SK-N-SH (cell line): ENCODE measurements at regions not wholly inside any gene's neighbourhood (a gene's known extent, or its start where the extent isn't known, plus 50 kb on each side); places are given as distances from the start of the nearest gene placed in this dataset.

Experiments
- CTCF ChIA-PET: fragments of 300-600, 350-600 bp; formaldehyde crosslinking; extraction: SDS; loops from one replicate; lab custom pipeline; 2021; lab: Yijun Ruan, JAX
- POLR2A ChIA-PET: fragments of 350-600 bp; sonication (Branson Sonifier 250); formaldehyde crosslinking; extraction: SDS; loops from one replicate; lab custom pipeline; 2020; ENCODE audit warnings: antibody characterized with exemption, inconsistent platforms; lab: Yijun Ruan, JAX
- DNase-seq: peaks from one replicate; pipeline ENCODE4 v3.0.0; 2012
- H2AFZ ChIP-seq: fragments of 200-600 bp; sonication (generic); 2 replicates; pipeline ENCODE4 v1.8.1; 2016; ENCODE audit warnings: antibody characterized with exemption, mild to moderate bottlenecking, low read depth
- H3F3A ChIP-seq: fragments of 200-600 bp; sonication (generic); replicated peaks from 2 replicates; pipeline ENCODE3; 2016; ENCODE audit warnings: antibody characterized with exemption, mild to moderate bottlenecking; ENCODE audit not compliant: insufficient read depth
- H3K27ac ChIP-seq, 2 experiments: fragments of 200-500 bp in 1 of 2; fragments of 200-600 bp in 1 of 2; sonication (Bioruptor generic) in 1 of 2; sonication (generic), shearing (Covaris generic) in 1 of 2; 2 replicates each; pipeline versions ENCODE4 v1.5.1 to v1.6.1; 2014 to 2016; ENCODE audit warnings: low read depth in 2 of 2, inconsistent platforms in 1 of 2, low read length in 1 of 2, mild to moderate bottlenecking in 1 of 2, mixed read lengths in 1 of 2
- H3K27me3 ChIP-seq: fragments of 200-600 bp; sonication (generic), shearing (Covaris generic); 2 replicates; pipeline ENCODE4 v1.6.1; 2016; ENCODE audit warnings: mixed run types; ENCODE audit not compliant: insufficient read depth
- H3K36me3 ChIP-seq, 2 experiments: fragments of 200-500 bp in 1 of 2; fragments of 200-600 bp in 1 of 2; sonication (Bioruptor generic) in 1 of 2; sonication (generic) in 1 of 2; replicated peaks in 1 of 2; 2 replicates each; pipeline versions ENCODE3 to v1.5.1; 2014 to 2016; ENCODE audit warnings: low read length in 1 of 2, mild to moderate bottlenecking in 1 of 2; ENCODE audit not compliant: insufficient read depth in 2 of 2, control insufficient read depth in 1 of 2
- H3K4me1 ChIP-seq, 2 experiments: fragments of 200-500 bp in 1 of 2; fragments of 200-600 bp in 1 of 2; sonication (Bioruptor generic) in 1 of 2; sonication (generic), shearing (Covaris generic) in 1 of 2; 2 replicates each; pipeline versions ENCODE4 v1.5.1 to v1.6.1; 2014 to 2016; ENCODE audit warnings: low read depth in 1 of 2, low read length in 1 of 2, mixed run types in 1 of 2; ENCODE audit not compliant: insufficient read depth in 2 of 2, control insufficient read depth in 1 of 2
- H3K4me2 ChIP-seq: fragments of 200-600 bp; sonication (generic), shearing (Covaris generic); 2 replicates; pipeline ENCODE4 v1.6.1; 2017; ENCODE audit warnings: mixed run types
- H3K4me3 ChIP-seq, 2 experiments: fragments of 200-500 bp in 1 of 2; fragments of 200-600 bp in 1 of 2; sonication (Bioruptor generic) in 1 of 2; sonication (generic), shearing (Covaris generic) in 1 of 2; 2 replicates each; pipeline versions ENCODE4 v1.5.1 to v1.8.1; 2014 to 2016; ENCODE audit warnings: low read depth in 2 of 2, inconsistent platforms in 1 of 2, low read length in 1 of 2, mild to moderate bottlenecking in 1 of 2, mixed read lengths in 1 of 2, moderate library complexity in 1 of 2
- H3K79me2 ChIP-seq: fragments of 200-600 bp; sonication (generic); 2 replicates; pipeline ENCODE4 v1.8.1; 2017; ENCODE audit warnings: mild to moderate bottlenecking; ENCODE audit not compliant: insufficient read depth
- H3K9ac ChIP-seq: fragments of 200-600 bp; sonication (generic); 2 replicates; pipeline ENCODE4 v1.6.1; 2017; ENCODE audit warnings: mixed run types
- H3K9me2 ChIP-seq: fragments of 200-600 bp; sonication (generic); 2 replicates; pipeline ENCODE4 v1.6.1; 2017; ENCODE audit warnings: mixed run types
- H3K9me3 ChIP-seq: fragments of 200-600 bp; sonication (generic); 2 replicates; pipeline ENCODE4 v1.6.1; 2017; ENCODE audit warnings: mixed run types, mild to moderate bottlenecking, moderate library complexity
- H4K20me1 ChIP-seq: fragments of 200-600 bp; sonication (generic); 2 replicates; pipeline ENCODE4 v1.6.1; 2017; ENCODE audit warnings: mild to moderate bottlenecking, mixed run types; ENCODE audit not compliant: insufficient read depth
- FOSL2 ChIP-seq: IDR thresholded peaks from 2 replicates; pipeline ENCODE4 v1.4.0; 2012; ENCODE audit warnings: low read depth, mild to moderate bottlenecking, moderate library complexity, borderline replicate concordance
- FOXM1 ChIP-seq: IDR thresholded peaks from 2 replicates; pipeline ENCODE4 v1.4.0; 2012; ENCODE audit warnings: low read depth, mild to moderate bottlenecking
- GABPA ChIP-seq: IDR thresholded peaks from 2 replicates; pipeline ENCODE4 v1.4.0; 2012; ENCODE audit warnings: low read depth, mild to moderate bottlenecking
- GATA2 ChIP-seq: sonication (generic); formaldehyde crosslinking; IDR thresholded peaks from 2 replicates; pipeline ENCODE4 v1.5.0; 2020; ENCODE audit warnings: mild to moderate bottlenecking, missing genetic modification reagents
- MXI1 ChIP-seq: IDR thresholded peaks from 2 replicates; pipeline ENCODE4 v1.6.1; 2012; ENCODE audit warnings: mild to moderate bottlenecking, low read depth, low read length, improper control_type of control experiment
- PBX3 ChIP-seq: IDR thresholded peaks from 2 replicates; pipeline ENCODE4; 2012
- POLR2AphosphoS5 ChIP-seq: IDR thresholded peaks from 2 replicates; pipeline ENCODE4 v1.6.1; 2012; ENCODE audit warnings: low read depth, low read length
- RAD21 ChIP-seq: IDR thresholded peaks from 2 replicates; pipeline ENCODE4 v1.6.1; 2012; ENCODE audit warnings: mild to moderate bottlenecking, low read length
- RXRA ChIP-seq: IDR thresholded peaks from 2 replicates; pipeline ENCODE4 v1.4.0; 2012; ENCODE audit warnings: low read depth, mild to moderate bottlenecking, borderline replicate concordance
- SMC3 ChIP-seq: IDR thresholded peaks from 2 replicates; pipeline ENCODE4 v1.6.1; 2012; ENCODE audit warnings: low read depth, low read length, improper control_type of control experiment
- TCF12 ChIP-seq: IDR thresholded peaks from 2 replicates; pipeline ENCODE4 v1.4.0; 2012
- TEAD4 ChIP-seq: IDR thresholded peaks from 2 replicates; pipeline ENCODE4 v1.4.0; 2012; ENCODE audit warnings: mild to moderate bottlenecking, borderline replicate concordance; ENCODE audit not compliant: insufficient read depth
- USF1 ChIP-seq: IDR thresholded peaks from 2 replicates; pipeline ENCODE4 v1.4.0; 2012; ENCODE audit warnings: low read depth, borderline replicate concordance
- YY1 ChIP-seq: IDR thresholded peaks from 2 replicates; pipeline ENCODE4 v1.4.0; 2012; ENCODE audit warnings: low read depth, mild to moderate bottlenecking
- WGBS: methylation state at CpG from one replicate; pipeline ENCODE4 v1.1.6; 2017; ENCODE audit warnings: low lambda C conversion rate; 5-methylcytosine and 5-hydroxymethylcytosine counted together
- TF ChIP-seq, protein P1 (sequence below): fragments of 200-600 bp; sonication (generic); IDR thresholded peaks from 2 replicates; pipeline ENCODE4 v1.6.1; 2017; ENCODE audit warnings: antibody characterized with exemption, mild to moderate bottlenecking, moderate library complexity
- TF ChIP-seq, protein P2 (sequence below): fragments of 150-350 bp; IDR thresholded peaks from 2 replicates; pipeline ENCODE4 v1.6.1; 2016; ENCODE audit warnings: mild to moderate bottlenecking, low read depth, low read length
- TF ChIP-seq, protein P3 (sequence below): IDR thresholded peaks from 2 replicates; pipeline ENCODE4 v1.4.0; 2012; ENCODE audit warnings: low read depth, borderline replicate concordance
- TF ChIP-seq, protein P4 (sequence below): IDR thresholded peaks from 2 replicates; pipeline ENCODE4 v1.6.1; 2012; ENCODE audit warnings: mild to moderate bottlenecking, low read depth, low read length, moderate library complexity

DNA sequence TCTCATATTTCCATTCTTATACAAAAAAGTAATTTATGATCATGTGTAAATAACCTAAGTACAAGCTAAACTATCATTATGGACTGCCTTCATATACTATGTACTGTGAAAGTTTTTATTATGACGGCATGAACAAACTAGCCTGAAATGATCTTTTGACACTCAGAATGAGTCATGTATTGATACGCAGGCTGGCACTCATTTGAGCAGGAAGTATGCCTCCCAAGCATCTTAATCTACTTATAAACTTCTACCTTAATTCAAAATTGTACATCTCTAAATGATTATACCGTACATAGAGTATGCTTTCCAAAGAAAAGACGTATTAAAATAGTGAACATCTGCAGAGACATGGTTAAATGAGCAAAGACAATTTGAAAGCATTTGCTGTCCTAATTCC, 207.1 kb upstream of the SPOPL start:
- POLR2A ChIA-PET = no interaction called here
- Histone ChIP-seq H3K36me3 (no peaks in the 10 kb centered on the region), H3K4me1 (no peaks in the 10 kb centered on the region; a peak in 1 of 4 replicates), H3F3A (no peaks in the 10 kb centered on the region), H3K9me3 (no peaks in the 10 kb centered on the region), H3K79me2 (no peaks in the 10 kb centered on the region), H3K4me2 (no peak overlapping the region), H4K20me1 (no peaks in the 10 kb centered on the region), H3K27ac (no peak overlapping the region; a peak in 1 of 4 replicates), H3K27me3 (no peaks in the 10 kb centered on the region), H3K9me2 (no peaks in the 10 kb centered on the region), H2AFZ (no peak overlapping the region), H3K9ac (no peak overlapping the region), H3K4me3 (no peak overlapping the region)
- no peak for DNase-seq
- WGBS = 44% methylated on average over 4 of the region's 4 CpGs
- CTCF ChIA-PET = interaction anchor here (1.7 kb wide), 1 partner anchor 492 kb away, joined by 5 read pairs; no protein-coding TSS in a partner anchor
- TF ChIP-seq TEAD4 (no peak), GATA2 (no peak), FOSL2 (peak; percentile 23; the same call in 1 of the 2 replicates), MXI1 (no peak), TCF12 (peak; percentile 7; the same call in 1 of the 2 replicates)

DNA sequence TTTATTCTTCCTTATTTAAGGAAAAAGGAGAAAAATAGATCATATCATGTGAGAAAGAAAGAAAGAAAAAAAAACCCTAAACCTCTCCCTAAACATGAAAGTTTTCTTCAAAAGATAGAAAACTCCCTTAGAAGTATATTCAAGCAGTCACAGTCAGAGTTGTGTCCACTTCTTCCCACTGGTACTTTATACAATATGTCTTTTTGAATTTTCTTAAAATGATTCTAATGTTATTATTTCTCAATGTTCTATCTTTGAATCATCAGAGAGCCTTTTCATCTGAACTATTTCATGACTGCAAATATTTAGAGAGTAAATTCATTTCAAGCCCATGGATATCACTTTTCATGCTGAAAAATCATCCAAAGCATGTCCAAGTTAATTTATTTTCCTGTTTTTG, 205.2 kb upstream of the SPOPL start:
- H3K79me2 ChIP-seq = no peaks in the 10 kb centered on the region
- H3K4me2 ChIP-seq = no peak overlapping the region
- no peak overlapping the region for H3K9ac ChIP-seq
- TF ChIP-seq RAD21 = no peak
- TF ChIP-seq, protein P1, sequence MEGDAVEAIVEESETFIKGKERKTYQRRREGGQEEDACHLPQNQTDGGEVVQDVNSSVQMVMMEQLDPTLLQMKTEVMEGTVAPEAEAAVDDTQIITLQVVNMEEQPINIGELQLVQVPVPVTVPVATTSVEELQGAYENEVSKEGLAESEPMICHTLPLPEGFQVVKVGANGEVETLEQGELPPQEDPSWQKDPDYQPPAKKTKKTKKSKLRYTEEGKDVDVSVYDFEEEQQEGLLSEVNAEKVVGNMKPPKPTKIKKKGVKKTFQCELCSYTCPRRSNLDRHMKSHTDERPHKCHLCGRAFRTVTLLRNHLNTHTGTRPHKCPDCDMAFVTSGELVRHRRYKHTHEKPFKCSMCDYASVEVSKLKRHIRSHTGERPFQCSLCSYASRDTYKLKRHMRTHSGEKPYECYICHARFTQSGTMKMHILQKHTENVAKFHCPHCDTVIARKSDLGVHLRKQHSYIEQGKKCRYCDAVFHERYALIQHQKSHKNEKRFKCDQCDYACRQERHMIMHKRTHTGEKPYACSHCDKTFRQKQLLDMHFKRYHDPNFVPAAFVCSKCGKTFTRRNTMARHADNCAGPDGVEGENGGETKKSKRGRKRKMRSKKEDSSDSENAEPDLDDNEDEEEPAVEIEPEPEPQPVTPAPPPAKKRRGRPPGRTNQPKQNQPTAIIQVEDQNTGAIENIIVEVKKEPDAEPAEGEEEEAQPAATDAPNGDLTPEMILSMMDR = no peak
- no peak for TF ChIP-seq RXRA
- no peak for TF ChIP-seq FOXM1
- no peak for TF ChIP-seq GABPA
- TF ChIP-seq USF1 = no peak
- TF ChIP-seq POLR2AphosphoS5 = no peak
- no peak for TF ChIP-seq PBX3
- no peak for TF ChIP-seq TCF12
- TF ChIP-seq, protein P2, sequence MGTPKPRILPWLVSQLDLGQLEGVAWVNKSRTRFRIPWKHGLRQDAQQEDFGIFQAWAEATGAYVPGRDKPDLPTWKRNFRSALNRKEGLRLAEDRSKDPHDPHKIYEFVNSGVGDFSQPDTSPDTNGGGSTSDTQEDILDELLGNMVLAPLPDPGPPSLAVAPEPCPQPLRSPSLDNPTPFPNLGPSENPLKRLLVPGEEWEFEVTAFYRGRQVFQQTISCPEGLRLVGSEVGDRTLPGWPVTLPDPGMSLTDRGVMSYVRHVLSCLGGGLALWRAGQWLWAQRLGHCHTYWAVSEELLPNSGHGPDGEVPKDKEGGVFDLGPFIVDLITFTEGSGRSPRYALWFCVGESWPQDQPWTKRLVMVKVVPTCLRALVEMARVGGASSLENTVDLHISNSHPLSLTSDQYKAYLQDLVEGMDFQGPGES = no peak
- TF ChIP-seq SMC3 = no peak
- no peak for TF ChIP-seq GATA2
- TF ChIP-seq, protein P3, sequence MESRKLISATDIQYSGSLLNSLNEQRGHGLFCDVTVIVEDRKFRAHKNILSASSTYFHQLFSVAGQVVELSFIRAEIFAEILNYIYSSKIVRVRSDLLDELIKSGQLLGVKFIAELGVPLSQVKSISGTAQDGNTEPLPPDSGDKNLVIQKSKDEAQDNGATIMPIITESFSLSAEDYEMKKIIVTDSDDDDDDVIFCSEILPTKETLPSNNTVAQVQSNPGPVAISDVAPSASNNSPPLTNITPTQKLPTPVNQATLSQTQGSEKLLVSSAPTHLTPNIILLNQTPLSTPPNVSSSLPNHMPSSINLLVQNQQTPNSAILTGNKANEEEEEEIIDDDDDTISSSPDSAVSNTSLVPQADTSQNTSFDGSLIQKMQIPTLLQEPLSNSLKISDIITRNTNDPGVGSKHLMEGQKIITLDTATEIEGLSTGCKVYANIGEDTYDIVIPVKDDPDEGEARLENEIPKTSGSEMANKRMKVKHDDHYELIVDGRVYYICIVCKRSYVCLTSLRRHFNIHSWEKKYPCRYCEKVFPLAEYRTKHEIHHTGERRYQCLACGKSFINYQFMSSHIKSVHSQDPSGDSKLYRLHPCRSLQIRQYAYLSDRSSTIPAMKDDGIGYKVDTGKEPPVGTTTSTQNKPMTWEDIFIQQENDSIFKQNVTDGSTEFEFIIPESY = no peak
- no peak for TF ChIP-seq YY1
- TF ChIP-seq, protein P4, sequence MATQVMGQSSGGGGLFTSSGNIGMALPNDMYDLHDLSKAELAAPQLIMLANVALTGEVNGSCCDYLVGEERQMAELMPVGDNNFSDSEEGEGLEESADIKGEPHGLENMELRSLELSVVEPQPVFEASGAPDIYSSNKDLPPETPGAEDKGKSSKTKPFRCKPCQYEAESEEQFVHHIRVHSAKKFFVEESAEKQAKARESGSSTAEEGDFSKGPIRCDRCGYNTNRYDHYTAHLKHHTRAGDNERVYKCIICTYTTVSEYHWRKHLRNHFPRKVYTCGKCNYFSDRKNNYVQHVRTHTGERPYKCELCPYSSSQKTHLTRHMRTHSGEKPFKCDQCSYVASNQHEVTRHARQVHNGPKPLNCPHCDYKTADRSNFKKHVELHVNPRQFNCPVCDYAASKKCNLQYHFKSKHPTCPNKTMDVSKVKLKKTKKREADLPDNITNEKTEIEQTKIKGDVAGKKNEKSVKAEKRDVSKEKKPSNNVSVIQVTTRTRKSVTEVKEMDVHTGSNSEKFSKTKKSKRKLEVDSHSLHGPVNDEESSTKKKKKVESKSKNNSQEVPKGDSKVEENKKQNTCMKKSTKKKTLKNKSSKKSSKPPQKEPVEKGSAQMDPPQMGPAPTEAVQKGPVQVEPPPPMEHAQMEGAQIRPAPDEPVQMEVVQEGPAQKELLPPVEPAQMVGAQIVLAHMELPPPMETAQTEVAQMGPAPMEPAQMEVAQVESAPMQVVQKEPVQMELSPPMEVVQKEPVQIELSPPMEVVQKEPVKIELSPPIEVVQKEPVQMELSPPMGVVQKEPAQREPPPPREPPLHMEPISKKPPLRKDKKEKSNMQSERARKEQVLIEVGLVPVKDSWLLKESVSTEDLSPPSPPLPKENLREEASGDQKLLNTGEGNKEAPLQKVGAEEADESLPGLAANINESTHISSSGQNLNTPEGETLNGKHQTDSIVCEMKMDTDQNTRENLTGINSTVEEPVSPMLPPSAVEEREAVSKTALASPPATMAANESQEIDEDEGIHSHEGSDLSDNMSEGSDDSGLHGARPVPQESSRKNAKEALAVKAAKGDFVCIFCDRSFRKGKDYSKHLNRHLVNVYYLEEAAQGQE = no peak
- TF ChIP-seq TEAD4 = no peak
- H2AFZ ChIP-seq = no peak overlapping the region
- H3K27me3 ChIP-seq = no peaks in the 10 kb centered on the region
- no peaks in the 10 kb centered on the region for H3K36me3 ChIP-seq
- no peaks in the 10 kb centered on the region for H3K9me2 ChIP-seq
- CTCF ChIA-PET = interaction anchor here (1.7 kb wide), 1 partner anchor 490 kb away, joined by 5 read pairs; no protein-coding TSS in a partner anchor
- H3F3A ChIP-seq = no peaks in the 10 kb centered on the region
- no peak overlapping the region for H3K27ac ChIP-seq
- no peaks in the 10 kb centered on the region; a peak in 1 of 4 replicates for H3K4me1 ChIP-seq
- no peaks in the 10 kb centered on the region for H4K20me1 ChIP-seq
- H3K4me3 ChIP-seq = no peak overlapping the region
- H3K9me3 ChIP-seq = no peaks in the 10 kb centered on the region
- no peak for DNase-seq
- POLR2A ChIA-PET = no interaction called here
